ENCODE measurements at regions not wholly inside any gene's neighbourhood (a gene's known extent, or its start where the extent isn't known, plus 50 kb on each side); places are given as distances from the start of the nearest gene placed in this dataset.

GRCh38 chr3:117880638-117881037, 1154.0 kb downstream of the IGSF11 start:
- Histone ChIP-seq H3K23me2 (ENCODE audit: low read depth, low read length) (no peaks in the 10 kb centered on the region), H3K18ac (ENCODE audit: extremely low read depth, low read length) (no peak overlapping the region), H3K23ac (ENCODE audit: insufficient read length) (no peak overlapping the region), H3K14ac (ENCODE audit: insufficient read length) (no peak overlapping the region), H3K4ac (replicated peaks; ENCODE audit: insufficient read length, low read depth, low read length) (no peak overlapping the region), H3K79me1 (ENCODE audit: low read depth, low read length) (no peaks in the 10 kb centered on the region), H3K4me1 (replicated peaks in 1 of 4; ENCODE audit: control insufficient read depth in 3 of 4, insufficient read depth in 4 of 4, low read length in 3 of 4) (peaks cover 0 to 5% (median 0%) of the 10 kb centered on the region in 4 experiments; a peak in 1 of 7 replicates), H4K8ac (ENCODE audit: extremely low read depth, insufficient read depth, low read length) (no peak overlapping the region), H4K5ac (ENCODE audit: insufficient read length, low read depth, low read length) (no peak overlapping the region), H3K56ac (replicated peaks; ENCODE audit: insufficient read length, low read depth, low read length) (no peak overlapping the region), H2BK15ac (ENCODE audit: low read length) (no peak overlapping the region), H3K9me3 (ENCODE audit: insufficient read depth in 2 of 2, low read depth in 1 of 2, low read length in 1 of 2) (no peaks in the 10 kb centered on the region), H2AFZ (ENCODE audit: low read length) (no peak overlapping the region), H3K27ac (ENCODE audit: low read depth, low read length) (no peak overlapping the region), H3K79me2 (ENCODE audit: control insufficient read depth in 1 of 2, insufficient read depth in 2 of 2, low read length in 2 of 2) (no peaks in the 10 kb centered on the region), H2BK5ac (ENCODE audit: low read depth, low read length) (no peak overlapping the region), H3K4me2 (ENCODE audit: insufficient read depth in 1 of 2, low read depth in 2 of 2, low read length in 2 of 2) (no peak overlapping the region), H3K9ac (replicated peaks in 1 of 4; ENCODE audit: extremely low read depth in 1 of 4, low read depth in 3 of 4, low read length in 3 of 4) (no peak overlapping the region), H2AK5ac (ENCODE audit: low read depth, low read length) (no peak overlapping the region), H2BK20ac (ENCODE audit: low read length) (no peak overlapping the region), H2BK12ac (ENCODE audit: low read depth, low read length) (no peak overlapping the region), H2BK120ac (replicated peaks; ENCODE audit: low read depth, low read length) (no peak overlapping the region), H4K20me1 (replicated peaks in 1 of 2; ENCODE audit: control insufficient read depth in 1 of 2, insufficient read depth in 2 of 2, low read length in 2 of 2) (no peaks in the 10 kb centered on the region), H3K4me3 (ENCODE audit: extremely low read depth in 1 of 4, insufficient read depth in 2 of 4, low read depth in 3 of 4, low read length in 4 of 4) (no peak overlapping the region), H3K27me3 (replicated peaks in 1 of 4; ENCODE audit: control insufficient read depth in 3 of 4, extremely low read depth in 1 of 4, insufficient read depth in 3 of 4, low read length in 3 of 4) (peaks cover 0 to 1% (median 0%) of the 10 kb centered on the region in 4 experiments; a peak in 1 of 7 replicates), H4K91ac (replicated peaks; ENCODE audit: insufficient read length, low read length) (no peak overlapping the region), H3K36me3 (ENCODE audit: control insufficient read depth in 2 of 4, insufficient read depth in 4 of 4, low read length in 3 of 4) (no peaks in the 10 kb centered on the region)
- FAIRE-seq (no peak), DNase-seq (ENCODE audit: low read depth in 1 of 2, low spot score in 2 of 2) (no peak)
- no peak for TF ChIP-seq ATF2 (IDR thresholded peaks at IDR 0.05; ENCODE audit: low read length)
- TF ChIP-seq YY1 (IDR thresholded peaks at IDR 0.05; ENCODE audit: low read depth, low read length), result no peak
- no peak for TF ChIP-seq RBBP5 (IDR thresholded peaks at IDR 0.05; ENCODE audit: borderline replicate concordance, low read depth, low read length)
- no peak for TF ChIP-seq CTBP2 (IDR thresholded peaks at IDR 0.05; ENCODE audit: borderline replicate concordance, insufficient read depth, insufficient read length, low read length)
- WGBS, 2 experiments (ENCODE audit: extremely low coverage in 1 of 2, insufficient coverage in 1 of 2, insufficient read length in 1 of 2, insufficient replicate concordance in 2 of 2, low coverage in 1 of 2, low lambda C conversion rate in 2 of 2, missing lambda C conversion rate in 1 of 2), result 73% methylated on average over 2 of the region's 2 CpGs; no CpG with 5 or more reads in 1 of the 2 experiments
- ChIA-PET CTCF (ENCODE audit: partially characterized antibody) (no interaction called here), POLR2A (ENCODE audit: partially characterized antibody) (no interaction called here)
